K562 (cell line): ENCODE measurements at regions not wholly inside any gene's neighbourhood (a gene's known extent, or its start where the extent isn't known, plus 50 kb on each side); places are given as distances from the start of the nearest gene placed in this dataset.
"Not testable (repeated sequence)": the region's sequence is repeated elsewhere in the genome, so short reads cannot be mapped to it uniquely, and the experiment has no call there.

Experiments used
- ATAC-seq: fragments of 200-7000 bp; cut with Tn5 transposase; 3 replicates; pipeline ENCODE4 v1.9.1; 2020; ENCODE audit warnings: moderate library complexity
- BruUV-seq: library from RNA; stranded (reverse); fragments of 400-500 nt; replicated peaks from 2 replicates; lab custom pipeline; 2021; lab: Mats Ljungman, UMichigan
- CTCF ChIA-PET: fragments of 300-600 bp; formaldehyde crosslinking; extraction: SDS; loops from one replicate; lab custom pipeline; 2021; ENCODE audit warnings: low intra/inter-chr PET ratio; lab: Yijun Ruan, JAX
- POLR2A ChIA-PET: fragments of 300-600, 350-650 bp; sonication (Branson Sonifier 250); formaldehyde crosslinking; extraction: SDS; loops from one replicate; lab custom pipeline; 2021; ENCODE audit warnings: antibody characterized with exemption, inconsistent platforms; lab: Yijun Ruan, JAX
- DNase-seq, 4 experiments: peaks; one replicate each; pipeline versions ENCODE4 v3.0.0 to v3.0.0-alpha.2; 2011 to 2018; ENCODE audit warnings: low spot score in 3 of 4, mixed read lengths in 3 of 4; ENCODE audit errors: extremely low read depth in 1 of 4
- FAIRE-seq: peaks from 2 replicates; lab custom pipeline; 2011; peaks lifted over from hg19 to GRCh38; lab: Jason Lieb, UNC
- H2AFZ ChIP-seq: 2 replicates; pipeline ENCODE4 v1.6.0; 2011; ENCODE audit warnings: low read depth, low read length, control low read depth, inconsistent platforms
- H3K27ac ChIP-seq: fragments of 200-600 bp; 3 replicates; pipeline ENCODE4 v1.8.0; 2011; ENCODE audit warnings: low read depth, mild to moderate bottlenecking, control low read depth, inconsistent platforms, low read length, moderate library complexity, mixed read lengths; ENCODE audit errors: extremely low read depth
- H3K27me3 ChIP-seq, 2 experiments: fragments of 300-600 bp in 1 of 2; 2 replicates in 1 of 2; 3 replicates in 1 of 2; pipeline versions ENCODE4 v1.6.0 to v1.8.0; 2011; ENCODE audit warnings: inconsistent platforms in 2 of 2, low read length in 2 of 2, mild to moderate bottlenecking in 1 of 2, mixed read lengths in 1 of 2, moderate library complexity in 1 of 2; ENCODE audit not compliant: control insufficient read depth in 2 of 2, insufficient read depth in 2 of 2
- H3K36me3 ChIP-seq: fragments of 300-600 bp; 3 replicates; pipeline ENCODE4 v1.8.0; 2011; ENCODE audit warnings: mild to moderate bottlenecking, low read length, inconsistent platforms; ENCODE audit not compliant: control insufficient read depth, insufficient read depth
- H3K4me1 ChIP-seq, 2 experiments: fragments of 200-600 bp in 1 of 2; replicated peaks in 1 of 2; 2 replicates in 1 of 2; 3 replicates in 1 of 2; pipeline versions ENCODE4 v1.5.1 to v1.8.0; 2011; ENCODE audit warnings: inconsistent platforms in 2 of 2, low read length in 2 of 2, mild to moderate bottlenecking in 1 of 2, mixed read lengths in 1 of 2, moderate library complexity in 1 of 2; ENCODE audit not compliant: control insufficient read depth in 2 of 2, insufficient read depth in 2 of 2
- H3K4me2 ChIP-seq: 2 replicates; pipeline ENCODE4 v1.6.1; 2011; ENCODE audit warnings: low read length, control low read depth, inconsistent platforms, mixed read lengths; ENCODE audit not compliant: insufficient read depth
- H3K4me3 ChIP-seq: fragments of 200-600 bp; sonication (generic), shearing (Covaris generic); 2 replicates; pipeline ENCODE4 v1.5.1; 2016; ENCODE audit warnings: control low read depth, inconsistent platforms
- H3K79me2 ChIP-seq: fragments of 200-600 bp; 3 replicates; pipeline ENCODE4 v1.8.0; 2011; ENCODE audit warnings: low read length, inconsistent platforms; ENCODE audit not compliant: control insufficient read depth, insufficient read depth
- H3K9ac ChIP-seq, 2 experiments: 2 replicates each; pipeline versions ENCODE4 v1.6.0 to v1.6.1; 2011; ENCODE audit warnings: low read depth in 2 of 2, low read length in 2 of 2, control low read depth in 1 of 2, inconsistent platforms in 1 of 2, mild to moderate bottlenecking in 1 of 2, mixed read lengths in 1 of 2; ENCODE audit not compliant: insufficient read depth in 1 of 2
- H3K9me1 ChIP-seq: one replicate; pipeline ENCODE4 v1.6.0; 2011; ENCODE audit warnings: inconsistent platforms, mild to moderate bottlenecking, low read length, moderate library complexity; ENCODE audit not compliant: control insufficient read depth, insufficient read depth
- H3K9me3 ChIP-seq: replicated peaks from 2 replicates; pipeline ENCODE4 v1.5.1; 2011; ENCODE audit warnings: low read depth, low read length, inconsistent platforms; ENCODE audit not compliant: control insufficient read depth, insufficient read depth
- H4K20me1 ChIP-seq: replicated peaks from 2 replicates; pipeline ENCODE4 v1.6.1; 2011; ENCODE audit warnings: low read length, inconsistent platforms, mixed read lengths; ENCODE audit not compliant: control insufficient read depth, insufficient read depth
- AFF1 ChIP-seq, 2 experiments: fragments of 450-650 bp; IDR thresholded peaks; 2 replicates each; pipeline ENCODE4 v1.6.1; 2018; ENCODE audit warnings: mild to moderate bottlenecking in 2 of 2, low read depth in 1 of 2; ENCODE audit not compliant: partially characterized antibody in 2 of 2
- CCNT2 ChIP-seq: IDR thresholded peaks from 2 replicates; pipeline ENCODE4 v1.6.1; 2011; ENCODE audit warnings: borderline replicate concordance, low read depth, mild to moderate bottlenecking, moderate library complexity, mixed read lengths, low read length; ENCODE audit not compliant: insufficient read length; ENCODE audit errors: extremely low read depth
- ELK3 ChIP-seq: fragments of 450-650 bp; formaldehyde crosslinking; IDR thresholded peaks from 2 replicates; pipeline ENCODE4 v1.4.0; 2020; ENCODE audit warnings: mild to moderate bottlenecking
- WGBS: fragments of 100-300 bp; shearing (Covaris generic); methylation state at CpG from one replicate; pipeline ENCODE4 v1.1.6; 2016; ENCODE audit warnings: low coverage, mixed read lengths; ENCODE audit not compliant: insufficient coverage; ENCODE audit errors: missing lambda C conversion rate; 5-methylcytosine and 5-hydroxymethylcytosine counted together
- in situ Hi-C: fragments of 300-500 bp; cut with MboI; formaldehyde crosslinking; loops from 4 replicates; pipeline ENCODE4 v1.15.0; 2018; ENCODE audit warnings: inconsistent platforms, mixed read lengths
- intact Hi-C: fragments of 100-400 bp; cut with micrococcal nuclease; formaldehyde crosslinking; loops from 2 replicates; pipeline ENCODE4 v1.14.2; 2022

- TF ChIP-seq AFF1 (IDR thresholded peaks at IDR 0.05; ENCODE audit: low read depth in 1 of 2, partially characterized antibody in 2 of 2) (no peak), ELK3 (CRISPR knock-in tag) (no peak), CCNT2 (no peak)
These were observed 1009.6 kb upstream of the DDX18 start (continued) for GRCh38 chr2:116804901-116805300.

GRCh38 chr2:116806505-116806904 is 1008.0 kb upstream of the DDX18 start:
- H2AFZ ChIP-seq, in situ Hi-C loops, H3K4me3 ChIP-seq, H3K27ac ChIP-seq, POLR2A ChIA-PET, H3K27me3 ChIP-seq, H3K4me1 ChIP-seq, H3K9ac ChIP-seq, H3K36me3 ChIP-seq, intact Hi-C loops, ATAC-seq, H3K9me3 ChIP-seq, H3K9me1 ChIP-seq, FAIRE-seq, BruUV-seq, H3K79me2 ChIP-seq, H3K4me2 ChIP-seq, CTCF ChIA-PET, H4K20me1 ChIP-seq, DNase-seq: not testable (repeated sequence)
- WGBS = 7% methylated on average over 3 of the region's 4 CpGs
